Neural progenitor cell (in vitro differentiated cells): ENCODE measurements at regions not wholly inside any gene's neighbourhood (a gene's known extent, or its start where the extent isn't known, plus 50 kb on each side); places are given as distances from the start of the nearest gene placed in this dataset.

Experiments used
- EZH2 ChIP-seq: fragments of 200-600 bp; sonication (generic); IDR thresholded peaks from 2 replicates; pipeline ENCODE4 v1.6.1; 2017; ENCODE audit warnings: antibody characterized with exemption, mild to moderate bottlenecking, moderate library complexity
- EZH2phosphoT487 ChIP-seq: fragments of 200-600 bp; sonication (generic); IDR thresholded peaks from 2 replicates; pipeline ENCODE4 v1.6.1; 2017; ENCODE audit warnings: antibody characterized with exemption
- TF ChIP-seq, protein P1 (sequence below): fragments of 200-600 bp; sonication (generic); IDR thresholded peaks from 2 replicates; pipeline ENCODE4 v1.5.1; 2017; ENCODE audit warnings: antibody characterized with exemption, mild to moderate bottlenecking

DNA sequence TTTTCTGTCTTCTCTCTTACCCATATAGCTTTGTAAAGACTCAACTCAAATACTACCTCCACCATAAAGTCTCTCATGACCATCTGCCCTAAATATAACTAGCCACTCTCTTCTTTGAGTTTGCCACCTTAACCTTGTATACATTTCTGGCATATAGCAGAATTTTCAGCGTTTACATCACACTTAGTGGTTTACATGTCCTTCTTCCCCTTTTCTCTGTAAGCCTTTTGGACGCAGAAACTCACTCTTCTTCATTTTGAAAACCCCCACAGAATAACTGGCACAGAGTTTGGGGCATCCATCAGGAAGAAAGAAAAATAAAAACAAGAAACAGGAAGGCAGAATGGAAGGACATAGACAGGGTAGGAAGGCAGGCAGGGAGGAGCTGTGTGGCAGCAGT is 131.8 kb upstream of the DUSP10 start:
- TF ChIP-seq, protein P1, sequence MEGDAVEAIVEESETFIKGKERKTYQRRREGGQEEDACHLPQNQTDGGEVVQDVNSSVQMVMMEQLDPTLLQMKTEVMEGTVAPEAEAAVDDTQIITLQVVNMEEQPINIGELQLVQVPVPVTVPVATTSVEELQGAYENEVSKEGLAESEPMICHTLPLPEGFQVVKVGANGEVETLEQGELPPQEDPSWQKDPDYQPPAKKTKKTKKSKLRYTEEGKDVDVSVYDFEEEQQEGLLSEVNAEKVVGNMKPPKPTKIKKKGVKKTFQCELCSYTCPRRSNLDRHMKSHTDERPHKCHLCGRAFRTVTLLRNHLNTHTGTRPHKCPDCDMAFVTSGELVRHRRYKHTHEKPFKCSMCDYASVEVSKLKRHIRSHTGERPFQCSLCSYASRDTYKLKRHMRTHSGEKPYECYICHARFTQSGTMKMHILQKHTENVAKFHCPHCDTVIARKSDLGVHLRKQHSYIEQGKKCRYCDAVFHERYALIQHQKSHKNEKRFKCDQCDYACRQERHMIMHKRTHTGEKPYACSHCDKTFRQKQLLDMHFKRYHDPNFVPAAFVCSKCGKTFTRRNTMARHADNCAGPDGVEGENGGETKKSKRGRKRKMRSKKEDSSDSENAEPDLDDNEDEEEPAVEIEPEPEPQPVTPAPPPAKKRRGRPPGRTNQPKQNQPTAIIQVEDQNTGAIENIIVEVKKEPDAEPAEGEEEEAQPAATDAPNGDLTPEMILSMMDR = no peak
- no peak for TF ChIP-seq EZH2
- no peak for TF ChIP-seq EZH2phosphoT487
